Activated B cell treated with CpG ODN at 0.5 μM for 24 hours (primary cell): ENCODE measurements at regions not wholly inside any gene's neighbourhood (a gene's known extent, or its start where the extent isn't known, plus 50 kb on each side); places are given as distances from the start of the nearest gene placed in this dataset.

Experiments
- ATAC-seq: fragments of 200-7000 bp; cut with Tn5 transposase; one replicate; pipeline ENCODE4 v1.10.0; 2021; ENCODE audit warnings: low read depth, mild to moderate bottlenecking, moderate library complexity
- CTCF ChIA-PET: fragments of 350-600 bp; sonication (Branson Sonifier 250); formaldehyde crosslinking; loops from one replicate; lab custom pipeline; 2021; ENCODE audit warnings: antibody characterized with exemption; lab: Charles Lee
- POLR2A ChIA-PET: fragments of 350-600 bp; sonication (Branson Sonifier 250); formaldehyde crosslinking; loops from one replicate; lab custom pipeline; 2021; ENCODE audit warnings: antibody characterized with exemption; lab: Charles Lee
- DNase-seq: peaks from one replicate; pipeline ENCODE4 v3.0.0; 2022
- H3K27ac Mint-ChIP-seq: one replicate; pipeline ENCODE4 v1.8.0; 2020; ENCODE audit warnings: mixed read lengths
- H3K27me3 Mint-ChIP-seq: one replicate; pipeline ENCODE4 v1.8.0; 2021; ENCODE audit warnings: mixed read lengths
- H3K36me3 Mint-ChIP-seq: one replicate; pipeline ENCODE4 v1.8.0; 2021; ENCODE audit warnings: low read depth, mixed read lengths
- H3K4me1 Mint-ChIP-seq: one replicate; pipeline ENCODE4 v1.8.0; 2021; ENCODE audit warnings: mixed read lengths
- H3K4me3 Mint-ChIP-seq: one replicate; pipeline ENCODE4 v1.8.0; 2020; ENCODE audit warnings: mild to moderate bottlenecking, mixed read lengths
- H3K9me3 Mint-ChIP-seq: one replicate; pipeline ENCODE4 v1.8.0; 2020; ENCODE audit warnings: mixed read lengths
- intact Hi-C: fragments of 100-400 bp; cut with micrococcal nuclease; formaldehyde crosslinking; loops from one replicate; pipeline ENCODE4 v1.15.1; 2024
- TF ChIP-seq, protein P1 (sequence below): fragments of 200-600 bp; IDR thresholded peaks from one replicate; pipeline ENCODE4 v1.8.0; 2022; ENCODE audit warnings: antibody characterized with exemption, mild to moderate bottlenecking

DNA sequence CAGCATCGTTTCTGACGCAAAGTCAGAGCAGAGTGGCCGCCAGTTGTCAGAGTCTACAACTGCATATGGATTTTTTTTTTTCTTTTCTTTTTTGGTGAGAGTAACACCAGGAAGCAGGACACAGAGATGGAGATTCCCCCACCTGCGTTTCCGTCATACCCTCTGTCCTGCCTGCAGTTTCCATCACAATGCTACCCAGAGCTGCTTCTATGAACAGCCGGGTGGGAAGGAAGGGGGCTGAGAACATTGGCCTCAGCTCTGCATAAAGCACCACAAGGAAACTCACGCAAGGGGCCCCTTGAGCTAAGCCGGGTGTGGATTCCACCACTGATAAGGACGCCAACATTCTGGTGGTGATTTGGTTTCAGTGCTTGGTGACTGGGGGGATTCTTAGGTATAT is 183.5 kb upstream of the AFDN start:
- H3K27me3 Mint-ChIP-seq: peaks cover 16% of the 10 kb centered on the region
- POLR2A ChIA-PET: no interaction called here
- intact Hi-C loops: no loop called here
- no peak for ATAC-seq
- H3K9me3 Mint-ChIP-seq: peaks cover 4% of the 10 kb centered on the region
- peaks cover 10% of the 10 kb centered on the region for H3K4me1 Mint-ChIP-seq
- TF ChIP-seq, protein P1, sequence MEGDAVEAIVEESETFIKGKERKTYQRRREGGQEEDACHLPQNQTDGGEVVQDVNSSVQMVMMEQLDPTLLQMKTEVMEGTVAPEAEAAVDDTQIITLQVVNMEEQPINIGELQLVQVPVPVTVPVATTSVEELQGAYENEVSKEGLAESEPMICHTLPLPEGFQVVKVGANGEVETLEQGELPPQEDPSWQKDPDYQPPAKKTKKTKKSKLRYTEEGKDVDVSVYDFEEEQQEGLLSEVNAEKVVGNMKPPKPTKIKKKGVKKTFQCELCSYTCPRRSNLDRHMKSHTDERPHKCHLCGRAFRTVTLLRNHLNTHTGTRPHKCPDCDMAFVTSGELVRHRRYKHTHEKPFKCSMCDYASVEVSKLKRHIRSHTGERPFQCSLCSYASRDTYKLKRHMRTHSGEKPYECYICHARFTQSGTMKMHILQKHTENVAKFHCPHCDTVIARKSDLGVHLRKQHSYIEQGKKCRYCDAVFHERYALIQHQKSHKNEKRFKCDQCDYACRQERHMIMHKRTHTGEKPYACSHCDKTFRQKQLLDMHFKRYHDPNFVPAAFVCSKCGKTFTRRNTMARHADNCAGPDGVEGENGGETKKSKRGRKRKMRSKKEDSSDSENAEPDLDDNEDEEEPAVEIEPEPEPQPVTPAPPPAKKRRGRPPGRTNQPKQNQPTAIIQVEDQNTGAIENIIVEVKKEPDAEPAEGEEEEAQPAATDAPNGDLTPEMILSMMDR: no peak
- no peak overlapping the region for H3K27ac Mint-ChIP-seq
- no peak overlapping the region for H3K4me3 Mint-ChIP-seq
- H3K36me3 Mint-ChIP-seq: no peaks in the 10 kb centered on the region
- CTCF ChIA-PET: no interaction called here
- DNase-seq: no peak

DNA sequence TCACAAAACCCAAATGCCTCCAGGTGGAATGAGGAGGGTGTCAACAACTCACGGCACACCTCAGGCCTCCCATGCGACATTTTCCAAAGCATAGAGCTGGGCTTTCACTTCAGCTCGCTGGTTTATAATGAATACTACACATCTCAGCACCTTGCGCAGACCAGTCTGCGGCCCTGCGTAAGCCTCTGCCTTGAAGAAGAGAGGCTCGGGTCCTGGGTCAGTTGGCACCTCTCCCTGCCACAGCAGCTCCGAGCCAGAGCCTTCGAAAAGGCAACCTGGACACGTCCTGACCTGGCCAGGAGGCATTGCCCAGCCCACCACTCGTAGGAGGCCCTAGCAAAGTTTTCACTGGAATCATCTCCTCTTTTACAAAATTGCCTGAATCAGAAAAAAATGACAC is 183.0 kb upstream of the AFDN start:
- intact Hi-C loops: no loop called here
- ChIA-PET POLR2A (no interaction called here), CTCF (no interaction called here)
- peaks cover 4% of the 10 kb centered on the region for H3K9me3 Mint-ChIP-seq
- no peak for ATAC-seq
- peaks cover 10% of the 10 kb centered on the region for H3K4me1 Mint-ChIP-seq
- H3K27me3 Mint-ChIP-seq: peaks cover 16% of the 10 kb centered on the region
- H3K36me3 Mint-ChIP-seq: no peaks in the 10 kb centered on the region
- no peak overlapping the region for H3K27ac Mint-ChIP-seq
- TF ChIP-seq, protein P1: no peak
- no peak for DNase-seq
- H3K4me3 Mint-ChIP-seq: no peak overlapping the region

DNA sequence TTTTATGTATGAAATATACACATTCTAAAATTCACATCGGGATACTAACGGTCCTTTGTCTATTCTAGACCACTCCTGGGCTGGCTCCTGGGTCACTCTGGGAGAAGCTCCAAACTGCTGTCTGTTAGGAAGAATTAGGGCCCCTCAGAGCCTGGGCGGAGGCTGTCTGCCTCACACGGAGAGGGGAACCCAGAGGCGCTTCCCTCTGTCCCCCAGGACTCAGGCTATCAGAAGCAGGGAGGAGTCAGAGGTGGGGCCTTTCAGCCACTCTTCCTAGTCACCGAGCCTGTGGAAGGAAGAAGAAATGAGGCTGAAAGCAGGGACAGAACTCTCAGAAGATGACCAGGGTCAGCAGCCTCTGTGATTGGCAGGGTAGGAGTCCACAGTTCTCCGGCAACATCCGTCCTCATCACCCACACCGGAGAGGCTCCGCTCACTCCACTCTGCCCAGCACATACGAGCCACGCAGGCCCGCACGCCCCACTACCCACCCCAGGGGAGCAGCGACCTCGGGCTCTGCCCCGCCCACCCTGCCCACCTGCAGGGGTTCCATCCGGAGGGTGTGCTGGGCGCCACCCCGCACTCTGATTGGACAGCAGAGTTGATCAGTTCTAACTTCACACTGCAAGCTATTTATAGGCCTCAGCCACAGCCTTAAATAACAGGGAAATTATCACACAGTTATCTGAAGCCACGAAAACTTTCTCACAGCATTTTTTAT is 182.1 kb upstream of the AFDN start:
- H3K9me3 Mint-ChIP-seq: peaks cover 4% of the 10 kb centered on the region
- intact Hi-C loops: no loop called here
- H3K36me3 Mint-ChIP-seq: no peaks in the 10 kb centered on the region
- TF ChIP-seq, protein P1: no peak
- H3K4me3 Mint-ChIP-seq: peak overlapping the region; percentile 36
- ChIA-PET CTCF (no interaction called here), POLR2A (no interaction called here)
- peaks cover 16% of the 10 kb centered on the region for H3K27me3 Mint-ChIP-seq
- no peak overlapping the region for H3K27ac Mint-ChIP-seq
- no peak for DNase-seq
- H3K4me1 Mint-ChIP-seq: peaks cover 10% of the 10 kb centered on the region
- peak; percentile 61 for ATAC-seq

DNA sequence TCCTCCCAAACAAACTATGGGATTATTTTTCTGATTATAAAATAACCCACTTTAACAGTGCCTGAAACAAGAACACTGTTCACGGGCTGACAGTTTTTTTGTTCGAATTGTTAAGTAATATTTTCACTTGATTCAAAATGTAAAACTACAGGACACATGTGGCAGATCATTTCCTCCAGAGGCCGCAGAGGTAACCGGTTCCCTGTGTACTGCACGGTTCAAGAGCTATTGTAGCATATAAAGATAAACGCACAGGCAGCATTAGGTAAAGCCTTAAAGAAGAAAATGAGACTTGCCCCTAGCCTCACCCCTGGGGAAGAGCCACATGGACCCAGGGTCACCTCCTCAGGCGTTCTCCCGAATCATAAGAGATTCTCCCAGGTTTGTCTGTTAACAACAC is 181.3 kb upstream of the AFDN start:
- Mint-ChIP-seq H3K4me3 (peak overlapping the region; percentile 36), H3K36me3 (no peaks in the 10 kb centered on the region), H3K4me1 (peaks cover 10% of the 10 kb centered on the region), H3K27ac (no peak overlapping the region), H3K9me3 (peaks cover 4% of the 10 kb centered on the region), H3K27me3 (peaks cover 16% of the 10 kb centered on the region)
- POLR2A ChIA-PET: no interaction called here
- intact Hi-C loops: no loop called here
- TF ChIP-seq, protein P1: no peak
- CTCF ChIA-PET: no interaction called here
- no peak for ATAC-seq
- no peak for DNase-seq

DNA sequence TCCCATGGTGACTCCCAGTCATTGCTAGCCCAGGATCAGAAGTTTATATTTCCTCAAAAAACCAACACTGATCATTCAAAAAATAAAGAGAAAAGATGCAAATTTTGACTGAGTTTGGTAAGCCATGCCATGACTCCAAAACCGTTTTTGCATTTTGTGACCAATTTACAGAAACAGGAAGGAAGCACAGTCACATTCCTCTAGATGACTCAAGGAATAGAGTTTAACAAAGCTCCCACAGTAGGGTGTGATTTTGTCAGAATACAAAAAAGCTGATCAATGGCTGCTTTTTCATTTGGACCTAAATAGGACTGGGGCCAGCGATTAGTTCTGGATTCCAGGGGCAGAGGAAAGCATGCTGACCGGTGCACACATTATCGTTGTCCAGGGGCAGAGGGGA is 179.4 kb upstream of the AFDN start:
- POLR2A ChIA-PET: no interaction called here
- intact Hi-C loops: no loop called here
- DNase-seq (no peak), ATAC-seq (no peak)
- TF ChIP-seq, protein P1: no peak
- Mint-ChIP-seq H3K4me3 (no peak overlapping the region), H3K27ac (no peak overlapping the region), H3K4me1 (peaks cover 10% of the 10 kb centered on the region), H3K27me3 (peaks cover 16% of the 10 kb centered on the region), H3K9me3 (no peaks in the 10 kb centered on the region), H3K36me3 (no peaks in the 10 kb centered on the region)
- CTCF ChIA-PET: no interaction called here
